Epithelial cell of esophagus (primary cell): ENCODE measurements at regions not wholly inside any gene's neighbourhood (a gene's known extent, or its start where the extent isn't known, plus 50 kb on each side); places are given as distances from the start of the nearest gene placed in this dataset.
A peak's percentile ranks its signal among the peaks of the same experiment; 100 is the strongest.

Experiments used
- DNase-seq: peaks from one replicate; pipeline ENCODE4 v3.0.0; 2010; ENCODE audit warnings: low read depth
- H3K4me3 ChIP-seq: 2 replicates; pipeline ENCODE4 v1.5.1; 2011; ENCODE audit warnings: mild to moderate bottlenecking, low read length, control low read depth
- TF ChIP-seq, protein P1 (sequence below): IDR thresholded peaks from 2 replicates; pipeline ENCODE4 v1.5.1; 2011; ENCODE audit warnings: low read depth, mild to moderate bottlenecking, low read length, control low read depth, inconsistent platforms; ENCODE audit not compliant: insufficient read depth; ENCODE audit errors: missing control alignments

DNA sequence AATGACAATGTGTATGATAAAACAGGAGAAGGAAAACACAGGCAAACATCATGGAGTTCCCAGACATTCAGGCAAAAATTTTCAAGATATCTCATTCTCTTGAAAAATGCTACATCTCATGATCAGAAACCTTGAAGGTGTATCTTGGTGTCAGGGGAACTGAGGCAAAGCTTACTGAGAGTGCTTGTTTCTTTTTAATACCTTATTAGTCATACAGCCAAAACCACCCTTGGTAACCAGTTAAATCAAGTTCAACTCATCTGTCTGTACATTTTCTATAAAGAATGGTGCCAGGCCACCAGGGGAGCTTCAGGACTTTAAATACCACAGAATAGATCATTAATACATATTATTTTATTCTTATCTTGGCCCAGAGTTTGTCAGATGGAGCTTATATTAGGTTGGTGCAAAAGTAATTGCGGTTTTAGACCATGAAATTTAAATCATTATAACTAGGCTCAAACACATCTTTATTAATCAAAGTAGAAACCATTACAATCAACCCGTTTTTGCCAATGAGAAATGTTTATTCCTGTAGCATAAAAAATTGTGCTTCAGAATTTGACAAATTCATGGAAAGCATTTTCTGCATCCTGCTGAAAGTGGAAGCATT is 1036.0 kb downstream of the AMY1C start:
- DNase-seq = no peak
- TF ChIP-seq, protein P1, sequence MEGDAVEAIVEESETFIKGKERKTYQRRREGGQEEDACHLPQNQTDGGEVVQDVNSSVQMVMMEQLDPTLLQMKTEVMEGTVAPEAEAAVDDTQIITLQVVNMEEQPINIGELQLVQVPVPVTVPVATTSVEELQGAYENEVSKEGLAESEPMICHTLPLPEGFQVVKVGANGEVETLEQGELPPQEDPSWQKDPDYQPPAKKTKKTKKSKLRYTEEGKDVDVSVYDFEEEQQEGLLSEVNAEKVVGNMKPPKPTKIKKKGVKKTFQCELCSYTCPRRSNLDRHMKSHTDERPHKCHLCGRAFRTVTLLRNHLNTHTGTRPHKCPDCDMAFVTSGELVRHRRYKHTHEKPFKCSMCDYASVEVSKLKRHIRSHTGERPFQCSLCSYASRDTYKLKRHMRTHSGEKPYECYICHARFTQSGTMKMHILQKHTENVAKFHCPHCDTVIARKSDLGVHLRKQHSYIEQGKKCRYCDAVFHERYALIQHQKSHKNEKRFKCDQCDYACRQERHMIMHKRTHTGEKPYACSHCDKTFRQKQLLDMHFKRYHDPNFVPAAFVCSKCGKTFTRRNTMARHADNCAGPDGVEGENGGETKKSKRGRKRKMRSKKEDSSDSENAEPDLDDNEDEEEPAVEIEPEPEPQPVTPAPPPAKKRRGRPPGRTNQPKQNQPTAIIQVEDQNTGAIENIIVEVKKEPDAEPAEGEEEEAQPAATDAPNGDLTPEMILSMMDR = no peak
- no peak overlapping the region for H3K4me3 ChIP-seq

DNA sequence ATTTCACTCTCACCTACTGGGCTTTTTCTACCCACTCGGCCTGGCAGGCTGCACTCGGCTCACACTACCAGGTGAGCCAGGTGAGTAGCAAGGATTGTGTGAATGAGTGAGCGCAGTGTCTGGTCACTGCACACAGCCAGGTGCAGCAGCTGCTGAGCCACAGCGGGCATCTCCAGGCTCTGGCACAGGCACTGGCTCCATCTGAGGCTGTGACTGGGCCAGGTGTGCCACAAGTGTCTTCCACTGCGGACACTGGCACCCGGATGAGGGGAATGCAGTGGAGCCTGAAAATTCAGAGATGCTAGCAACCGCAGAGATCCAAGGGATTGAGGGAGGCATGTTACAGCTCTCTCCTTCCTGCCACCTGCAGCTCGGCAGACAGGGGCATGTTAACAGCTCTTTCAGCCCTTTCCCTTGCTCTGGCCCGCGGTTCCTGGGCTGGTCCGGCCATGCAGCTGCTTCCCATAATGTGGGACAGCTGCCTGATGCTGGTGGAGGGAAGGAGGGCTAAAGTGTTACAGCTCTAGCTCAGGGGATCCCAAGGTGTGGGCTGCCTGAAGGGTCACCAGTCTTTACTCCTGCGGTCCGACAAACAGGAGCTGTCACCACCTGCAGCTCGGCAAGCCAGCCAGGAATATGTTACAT is 1038.3 kb downstream of the AMY1C start:
- TF ChIP-seq, protein P1 = no peak
- no peak for DNase-seq
- no peak overlapping the region for H3K4me3 ChIP-seq

DNA sequence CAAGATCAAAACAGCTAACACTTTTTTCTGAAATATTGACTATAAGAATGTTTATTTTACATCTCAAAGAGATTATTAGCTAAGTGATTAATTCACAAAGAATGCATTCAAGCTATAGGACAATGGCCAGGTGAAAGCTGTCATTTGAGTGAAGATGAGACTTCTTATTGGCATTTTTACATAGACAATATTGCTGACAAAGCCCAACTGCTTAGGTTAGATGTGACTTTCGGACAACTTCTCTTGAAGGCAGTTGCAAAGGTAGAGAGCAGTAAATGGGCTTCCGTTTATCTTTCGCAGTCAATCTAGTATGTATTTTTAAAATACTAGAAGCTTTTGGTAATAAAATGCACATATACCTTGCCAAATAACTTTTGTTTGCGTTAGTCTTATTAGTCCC is 1041.3 kb downstream of the AMY1C start:
- TF ChIP-seq, protein P1 = no peak
- no peak overlapping the region for H3K4me3 ChIP-seq
- DNase-seq = no peak

DNA sequence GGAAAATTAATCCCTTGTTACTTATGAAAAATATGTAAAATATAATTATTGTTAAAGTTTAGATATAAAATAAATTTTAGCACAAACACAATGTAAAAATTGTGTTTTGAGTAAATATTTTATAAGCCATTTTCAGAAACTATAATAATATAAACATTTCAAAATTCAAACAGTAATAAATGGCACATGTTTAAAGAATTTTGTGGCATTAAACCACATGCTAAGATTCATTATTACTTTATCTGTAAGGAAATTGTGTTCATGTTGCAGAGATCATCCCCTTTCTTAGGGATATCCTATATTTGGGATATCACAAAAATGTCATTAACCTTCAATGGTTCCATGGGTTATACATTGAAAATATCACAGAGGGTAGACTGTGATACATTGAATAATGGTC is 1044.3 kb downstream of the AMY1C start:
- TF ChIP-seq, protein P1 = no peak
- DNase-seq = no peak

DNA sequence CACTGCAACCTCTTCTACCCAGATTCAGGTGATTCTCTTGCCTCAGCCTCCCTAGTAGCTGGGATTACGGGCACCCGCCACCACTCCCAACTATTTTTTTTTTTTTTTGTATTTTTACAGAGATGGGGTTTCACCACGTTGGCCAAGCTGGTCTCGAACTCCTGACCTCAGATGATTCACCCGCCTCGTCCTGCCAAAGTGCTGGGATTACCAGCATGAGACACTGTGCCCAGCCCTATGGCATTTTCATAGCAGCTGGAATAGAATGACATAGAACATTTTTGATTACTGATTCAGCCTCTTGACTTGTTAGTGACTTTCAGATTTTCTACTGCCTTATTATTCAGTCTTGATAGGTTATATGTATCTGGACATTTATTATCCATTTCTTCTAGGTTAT is 1046.2 kb downstream of the AMY1C start:
- DNase-seq = peak; percentile 13
- no peak overlapping the region for H3K4me3 ChIP-seq
- TF ChIP-seq, protein P1 = no peak

More for the DNA sequence above, 1044.3 kb downstream of the AMY1C start:
- no peak overlapping the region for H3K4me3 ChIP-seq

DNA sequence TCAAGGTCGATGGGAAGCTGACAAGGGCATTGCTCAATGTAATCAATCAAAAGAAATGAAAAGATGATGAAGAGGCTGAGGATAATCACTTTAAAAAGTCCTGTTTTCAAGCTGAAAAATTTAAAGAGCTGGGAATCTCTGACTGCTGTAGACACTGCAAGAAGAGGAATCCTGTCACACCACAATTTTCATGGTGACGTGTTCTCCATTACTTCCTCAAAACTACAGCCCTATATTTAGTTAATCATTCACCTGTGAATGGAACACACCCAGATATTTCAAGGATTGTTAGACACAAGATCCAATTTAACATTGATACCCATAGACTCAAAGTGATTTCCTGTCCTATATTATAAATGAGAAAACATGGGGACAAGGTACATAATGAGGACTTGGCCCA is 1048.3 kb downstream of the AMY1C start:
- no peak overlapping the region for H3K4me3 ChIP-seq
- TF ChIP-seq, protein P1 = no peak
- peak; percentile 37 for DNase-seq

DNA sequence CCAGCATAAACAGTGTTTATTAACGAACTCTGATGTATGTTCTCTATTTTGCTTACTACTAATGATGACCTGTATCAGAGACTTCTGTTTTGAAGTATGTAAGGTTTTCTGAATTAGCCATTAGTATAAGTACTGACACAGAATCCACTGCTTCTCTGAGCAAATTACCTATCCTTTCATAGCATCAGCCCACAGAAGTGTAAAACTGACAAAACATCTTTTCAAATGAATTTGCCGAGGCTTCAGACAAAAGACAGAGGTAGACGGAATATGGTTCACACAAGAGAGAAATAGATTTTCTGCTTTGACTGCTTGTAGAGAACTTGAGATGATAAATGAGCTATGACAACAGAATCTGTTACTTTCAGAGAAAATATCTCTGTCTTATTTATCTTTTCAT is 1051.6 kb downstream of the AMY1C start:
- no peak overlapping the region for H3K4me3 ChIP-seq
- TF ChIP-seq, protein P1 = no peak
- no peak for DNase-seq
